ENCODE measurements at regions not wholly inside any gene's neighbourhood (a gene's known extent, or its start where the extent isn't known, plus 50 kb on each side); places are given as distances from the start of the nearest gene placed in this dataset.

- POLR2A ChIA-PET (ENCODE audit: partially characterized antibody), result no interaction called here
- Histone ChIP-seq H2AK5ac (ENCODE audit: low read depth, low read length) (no peak overlapping the region), H3K9me3 (ENCODE audit: insufficient read depth in 2 of 2, low read depth in 1 of 2, low read length in 1 of 2) (no peaks in the 10 kb centered on the region), H2BK12ac (ENCODE audit: low read depth, low read length) (no peak overlapping the region), H4K5ac (ENCODE audit: insufficient read length, low read depth, low read length) (no peak overlapping the region), H4K91ac (replicated peaks; ENCODE audit: insufficient read length, low read length) (no peak overlapping the region), H4K20me1 (replicated peaks in 1 of 2; ENCODE audit: control insufficient read depth in 1 of 2, insufficient read depth in 2 of 2, low read length in 2 of 2) (no peaks in the 10 kb centered on the region), H3K23ac (ENCODE audit: insufficient read length) (no peak overlapping the region), H2BK120ac (replicated peaks; ENCODE audit: low read depth, low read length) (no peak overlapping the region), H3K4me2 (ENCODE audit: insufficient read depth in 1 of 2, low read depth in 2 of 2, low read length in 2 of 2) (no peak overlapping the region), H3K23me2 (ENCODE audit: low read depth, low read length) (no peaks in the 10 kb centered on the region), H3K4me3 (ENCODE audit: extremely low read depth in 1 of 4, insufficient read depth in 2 of 4, low read depth in 3 of 4, low read length in 4 of 4) (no peak overlapping the region), H3K56ac (replicated peaks; ENCODE audit: insufficient read length, low read depth, low read length) (no peak overlapping the region), H3K79me1 (ENCODE audit: low read depth, low read length) (no peaks in the 10 kb centered on the region), H3K79me2 (ENCODE audit: control insufficient read depth in 1 of 2, insufficient read depth in 2 of 2, low read length in 2 of 2) (no peaks in the 10 kb centered on the region), H3K9ac (replicated peaks in 1 of 4; ENCODE audit: extremely low read depth in 1 of 4, low read depth in 3 of 4, low read length in 3 of 4) (no peak overlapping the region), H2AFZ (ENCODE audit: low read length) (no peak overlapping the region), H3K27me3 (replicated peaks in 1 of 4; ENCODE audit: control insufficient read depth in 3 of 4, extremely low read depth in 1 of 4, insufficient read depth in 3 of 4, low read length in 3 of 4) (no peaks in the 10 kb centered on the region), H2BK5ac (ENCODE audit: low read depth, low read length) (no peak overlapping the region), H2BK15ac (ENCODE audit: low read length) (no peak overlapping the region), H3K18ac (ENCODE audit: extremely low read depth, low read length) (no peak overlapping the region), H3K27ac (ENCODE audit: low read depth, low read length) (no peak overlapping the region), H3K36me3 (ENCODE audit: control insufficient read depth in 2 of 4, insufficient read depth in 4 of 4, low read length in 3 of 4) (no peaks in the 10 kb centered on the region), H2BK20ac (ENCODE audit: low read length) (no peak overlapping the region), H3K4me1 (replicated peaks in 1 of 4; ENCODE audit: control insufficient read depth in 3 of 4, insufficient read depth in 4 of 4, low read length in 3 of 4) (no peaks in the 10 kb centered on the region), H3K4ac (replicated peaks; ENCODE audit: insufficient read length, low read depth, low read length) (no peak overlapping the region), H4K8ac (ENCODE audit: extremely low read depth, insufficient read depth, low read length) (no peak overlapping the region), H3K14ac (ENCODE audit: insufficient read length) (no peak overlapping the region)
- no peak for FAIRE-seq
- CTCF ChIA-PET (ENCODE audit: partially characterized antibody), result no interaction called here
- no peak for DNase-seq (ENCODE audit: low read depth in 1 of 2, low spot score in 2 of 2)
- no peak for TF ChIP-seq KDM5A (IDR thresholded peaks at IDR 0.05; ENCODE audit: low read length)
- no peak for TF ChIP-seq POLR2A (IDR thresholded peaks at IDR 0.05; ENCODE audit: control extremely low read depth in 1 of 2, low read depth in 2 of 2, low read length in 2 of 2)
- TF ChIP-seq ATF3 (IDR thresholded peaks at IDR 0.05; ENCODE audit: insufficient read depth, low read depth, low read length), result no peak
These were observed 512.6 kb downstream of the ISL1 start for GRCh38 chr5:51895834-51896233.
